SK-MEL-5 (cell line): ENCODE measurements at regions not wholly inside any gene's neighbourhood (a gene's known extent, or its start where the extent isn't known, plus 50 kb on each side); places are given as distances from the start of the nearest gene placed in this dataset.
"Not testable (repeated sequence)": the region's sequence is repeated elsewhere in the genome, so short reads cannot be mapped to it uniquely, and the experiment has no call there.

ENCODE experiments used
- DNase-seq: peaks from one replicate; pipeline ENCODE4 v3.0.0-alpha.2; 2016; ENCODE audit warnings: low read depth, low spot score
- in situ Hi-C: cut with HindIII; loops from 2 replicates; pipeline ENCODE4 v1.10.0; 2016; ENCODE audit warnings: low sequenced_read_pairs, high pct_unique_total_duplicates, low pct_unique_long_range_greater_than_20kb

DNA sequence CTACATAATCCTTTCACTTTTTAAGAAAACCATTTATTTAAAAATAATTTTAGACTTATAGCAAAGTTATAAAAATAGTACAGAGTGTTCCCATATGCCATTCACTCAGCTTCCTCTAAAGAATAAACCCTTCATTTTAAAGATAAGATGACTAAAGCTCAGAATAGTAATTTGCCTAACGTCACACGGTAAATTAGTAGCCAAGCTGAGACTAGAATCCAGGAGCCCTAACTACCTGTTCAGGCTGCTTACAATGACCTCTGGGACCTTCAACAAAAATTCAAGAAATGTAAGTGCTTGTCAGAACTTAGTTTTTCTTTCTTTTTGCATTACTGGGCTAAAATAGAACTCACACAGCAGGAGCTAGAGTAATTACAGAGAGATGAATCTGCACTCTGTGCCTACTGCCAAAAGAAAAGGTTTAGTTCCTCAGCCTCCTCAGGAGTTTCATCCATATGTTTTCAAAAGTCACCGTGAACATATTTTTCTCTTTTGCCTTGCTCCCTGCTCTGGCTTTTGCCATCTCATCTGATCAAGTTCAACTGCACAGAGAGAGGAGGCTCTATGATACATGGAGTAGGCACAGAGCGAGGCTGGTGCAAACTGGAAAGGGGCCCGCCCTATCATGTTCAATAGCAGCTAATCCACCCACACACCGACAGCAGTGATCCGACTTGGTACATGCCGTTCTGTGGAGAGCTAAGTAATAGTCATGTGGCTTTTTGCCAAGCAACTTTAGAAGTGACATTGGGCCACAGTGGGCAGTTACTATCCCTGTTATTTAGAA, 112.7 kb upstream of the SEC22B start:
- in situ Hi-C loops, DNase-seq: not testable (repeated sequence)

DNA sequence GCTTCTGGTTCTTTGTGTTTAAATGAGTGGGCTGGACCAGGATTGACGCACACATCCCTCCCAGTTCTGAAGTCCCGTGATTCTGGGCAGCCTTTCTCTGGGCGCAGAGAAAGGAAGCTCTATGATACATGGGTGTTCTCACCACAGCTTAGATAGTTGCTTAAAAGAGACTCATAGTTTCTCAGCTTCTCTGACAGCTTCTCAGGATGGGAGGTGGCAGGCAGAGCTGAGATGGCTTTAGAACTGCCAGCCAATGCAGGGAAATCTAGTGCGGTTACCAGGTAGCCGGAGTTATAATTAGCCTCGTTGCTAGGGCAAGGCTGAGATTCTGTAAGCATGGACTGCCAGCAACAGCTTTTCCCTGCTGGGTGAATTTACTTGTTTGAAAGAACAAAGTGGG, 111.8 kb upstream of the SEC22B start:
- DNase-seq, in situ Hi-C loops: not testable (repeated sequence)

DNA sequence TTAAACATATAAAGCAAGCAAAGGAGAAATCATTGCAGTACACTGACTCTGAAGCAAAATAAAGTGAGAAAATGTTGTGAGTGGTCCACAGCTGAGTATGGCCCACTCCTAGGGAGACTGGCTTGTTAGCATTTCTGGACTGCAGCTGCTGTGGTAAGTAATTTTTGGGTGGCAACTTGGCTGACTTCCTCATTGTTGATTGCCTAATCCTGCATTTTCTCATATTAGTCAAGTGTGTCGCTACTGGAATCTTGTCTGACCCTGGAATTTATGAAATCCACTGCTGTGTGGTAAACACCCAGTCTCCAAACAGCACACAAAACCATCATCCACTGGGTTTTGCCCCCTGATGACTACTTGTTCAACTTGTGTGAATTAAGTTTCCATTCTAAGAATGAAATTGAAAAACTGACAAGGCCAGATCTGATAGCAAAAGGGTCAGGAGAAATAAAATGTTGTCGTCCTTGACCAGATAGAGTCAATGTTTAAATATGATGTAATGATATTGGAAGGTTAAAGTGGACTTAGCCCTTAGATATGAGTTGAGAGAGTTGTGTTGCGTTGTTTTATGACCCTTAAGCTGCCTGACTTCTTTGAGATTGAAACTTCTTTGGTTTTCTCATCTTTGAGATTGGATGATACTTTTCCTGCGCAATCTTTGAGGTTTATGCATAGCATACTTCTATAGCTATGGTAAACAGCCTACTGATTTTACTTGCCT, 106.6 kb upstream of the SEC22B start:
- in situ Hi-C loops, DNase-seq: not testable (repeated sequence)

DNA sequence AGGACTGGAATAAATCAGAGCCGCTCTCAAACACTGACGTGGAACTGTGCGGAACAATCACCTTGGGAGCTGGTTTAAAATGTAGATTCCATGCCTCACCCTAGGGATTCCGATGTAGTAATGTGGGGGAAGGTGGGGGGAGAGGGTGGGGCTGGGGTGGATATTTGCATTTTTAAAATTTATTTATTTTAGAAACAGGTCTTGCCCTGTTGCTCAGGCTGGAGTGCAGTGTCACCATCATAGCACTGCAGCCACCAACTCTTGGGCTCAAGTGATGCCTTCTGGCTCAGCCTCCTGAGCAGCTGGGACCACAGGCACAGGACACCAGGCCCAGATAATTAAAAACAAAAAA, 101.9 kb upstream of the SEC22B start:
- DNase-seq = not testable (repeated sequence)

DNA sequence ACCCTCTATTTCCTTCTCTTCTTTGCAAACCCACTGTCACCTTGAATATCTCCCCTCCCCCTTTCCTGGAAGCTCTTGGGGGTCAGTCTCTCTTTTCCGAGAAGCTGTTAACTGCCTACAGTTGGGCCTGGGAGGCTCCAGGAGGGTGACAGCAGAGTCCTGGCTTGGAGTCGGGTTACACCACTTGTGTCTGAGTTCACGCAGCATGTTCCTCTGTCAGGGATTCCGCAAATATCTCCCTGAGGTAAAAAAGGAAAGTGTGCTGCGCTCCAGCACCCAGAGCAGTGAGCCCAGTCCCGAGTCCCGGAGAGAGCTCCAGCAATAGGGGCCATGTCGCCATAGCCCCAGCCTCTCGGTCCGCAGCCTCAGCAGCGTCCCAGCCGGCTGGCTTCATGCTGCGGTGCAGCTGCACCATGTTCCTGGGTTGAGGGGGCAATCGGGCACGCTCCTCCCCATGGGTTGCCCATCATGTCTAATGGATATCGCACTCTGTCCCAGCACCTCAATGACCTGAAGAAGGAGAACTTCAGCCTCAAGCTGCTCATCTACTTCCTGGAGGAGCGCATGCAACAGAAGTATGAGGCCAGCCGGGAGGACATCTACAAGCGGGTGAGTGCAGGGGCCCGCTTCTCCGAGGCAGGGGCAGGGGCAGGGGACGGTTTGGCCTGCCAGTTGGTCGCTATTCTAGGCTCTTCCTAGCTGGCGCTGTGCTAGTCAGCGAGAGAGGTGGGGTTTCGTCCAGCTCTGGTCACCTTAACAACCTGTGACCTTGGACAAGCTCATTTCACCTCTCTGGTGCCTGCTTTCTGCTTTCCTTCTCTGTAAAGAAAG, 101.3 kb upstream of the SEC22B start:
- DNase-seq, in situ Hi-C loops: not testable (repeated sequence)

More for the DNA sequence above, 101.9 kb upstream of the SEC22B start:
- in situ Hi-C loops = not testable (repeated sequence)

DNA sequence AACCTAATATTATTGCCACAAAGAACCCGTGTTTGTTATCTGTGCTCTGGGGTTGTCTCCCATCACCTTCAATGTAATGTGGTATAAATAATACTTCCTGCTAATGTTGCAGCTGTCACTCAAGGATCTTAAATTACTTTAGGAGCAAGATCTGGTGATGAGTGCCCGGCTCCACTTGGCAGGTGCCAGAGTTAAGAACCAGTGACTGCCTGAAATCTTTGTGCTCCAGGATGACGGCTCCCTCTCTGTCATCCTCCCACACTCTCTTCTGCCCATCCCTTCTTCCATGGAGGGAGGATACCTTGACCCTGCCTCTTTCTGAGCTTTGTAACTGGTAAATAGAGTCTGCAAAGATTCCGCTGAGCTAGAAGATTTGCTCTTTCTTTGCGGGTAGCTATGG, 100.4 kb upstream of the SEC22B start:
- in situ Hi-C loops, DNase-seq: not testable (repeated sequence)

DNA sequence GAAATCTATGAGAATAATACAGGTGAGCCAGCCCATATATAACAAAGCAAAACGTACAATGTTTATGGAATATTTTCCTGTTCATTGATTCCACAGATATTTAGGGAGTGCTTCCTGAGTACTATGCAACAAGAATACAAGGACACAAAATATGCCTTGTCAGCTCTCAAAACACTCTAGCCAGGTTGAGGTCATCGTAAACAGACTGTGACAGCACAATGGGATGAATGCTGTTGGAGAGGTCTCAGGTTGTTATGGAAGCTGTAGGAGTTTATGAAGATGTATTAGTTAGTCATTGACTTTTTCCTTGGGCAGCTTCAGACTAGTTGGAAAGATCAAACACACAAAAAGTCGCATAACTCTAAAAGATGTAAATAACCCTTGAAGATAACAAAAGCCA, 98.1 kb upstream of the SEC22B start:
- in situ Hi-C loops, DNase-seq: not testable (repeated sequence)

DNA sequence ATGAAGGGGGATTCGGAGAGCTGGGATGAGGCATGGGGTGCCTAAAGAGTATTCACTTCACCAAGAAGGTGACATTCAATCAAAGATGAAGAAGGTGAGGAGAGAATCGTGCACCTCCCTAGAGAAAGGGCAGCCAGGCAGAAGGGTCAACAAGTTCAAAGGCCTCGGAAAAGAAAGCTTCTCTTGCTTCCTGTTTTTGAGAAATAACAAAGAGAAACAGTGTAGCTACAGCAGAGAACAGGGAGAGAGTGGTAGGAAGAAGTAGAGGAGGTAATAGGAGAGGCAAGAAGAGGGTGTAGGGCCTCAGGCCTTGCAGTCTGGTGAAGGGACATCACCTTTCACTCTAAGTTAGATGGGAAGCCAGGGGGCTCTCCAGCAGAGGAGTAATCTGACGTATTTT, 97.0 kb upstream of the SEC22B start:
- in situ Hi-C loops, DNase-seq: not testable (repeated sequence)

DNA sequence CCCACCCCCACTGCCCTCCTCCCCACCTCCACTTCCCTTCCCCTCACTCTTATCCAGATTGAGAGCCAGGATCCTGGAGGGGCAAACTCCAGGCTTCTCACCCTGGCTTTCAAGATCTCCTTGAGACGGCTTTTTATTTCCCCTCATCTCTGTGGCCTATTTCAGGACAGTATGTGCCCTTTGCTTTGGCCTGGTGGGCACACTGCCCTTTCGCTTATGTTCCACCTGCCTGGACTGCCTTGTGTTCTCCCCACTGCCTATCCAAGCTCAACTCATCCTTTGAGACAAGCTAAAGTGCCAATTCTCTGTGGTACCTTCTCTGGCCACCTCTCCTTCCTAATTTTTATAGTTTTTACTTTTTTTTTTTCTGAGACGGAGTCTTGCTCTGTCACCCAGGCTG, 95.9 kb upstream of the SEC22B start:
- in situ Hi-C loops, DNase-seq: not testable (repeated sequence)

DNA sequence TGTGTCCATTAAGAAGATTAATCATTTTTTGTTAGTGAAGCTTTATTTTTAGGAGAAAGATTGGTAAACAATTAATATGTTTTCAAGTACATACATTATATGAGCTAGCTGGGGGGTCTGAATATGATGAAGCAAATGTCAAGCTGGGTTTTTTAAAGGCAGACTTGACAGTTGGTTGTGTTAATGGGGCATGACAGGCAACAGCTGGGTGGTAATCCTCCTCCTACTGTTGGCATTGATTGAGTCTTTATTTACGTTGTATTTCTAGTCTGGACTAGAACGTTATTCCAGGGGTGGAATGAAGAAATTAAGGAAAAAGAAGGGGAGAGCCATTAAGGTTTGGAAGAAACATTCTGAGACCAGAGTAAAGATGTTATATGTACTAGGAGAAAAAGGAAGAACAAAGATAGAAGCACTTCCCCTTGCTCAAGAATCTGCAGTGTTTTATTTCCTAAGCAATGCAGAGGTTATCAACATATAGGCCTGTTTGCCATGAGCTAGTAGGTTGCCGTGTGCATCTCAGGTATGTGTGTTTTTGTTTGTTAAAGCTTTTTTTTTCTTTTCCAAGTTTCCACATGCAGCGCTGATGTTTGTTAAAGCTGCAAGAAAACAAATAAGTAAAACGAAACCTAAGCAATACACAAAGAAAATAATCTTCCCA, 95.4 kb upstream of the SEC22B start:
- in situ Hi-C loops, DNase-seq: not testable (repeated sequence)

DNA sequence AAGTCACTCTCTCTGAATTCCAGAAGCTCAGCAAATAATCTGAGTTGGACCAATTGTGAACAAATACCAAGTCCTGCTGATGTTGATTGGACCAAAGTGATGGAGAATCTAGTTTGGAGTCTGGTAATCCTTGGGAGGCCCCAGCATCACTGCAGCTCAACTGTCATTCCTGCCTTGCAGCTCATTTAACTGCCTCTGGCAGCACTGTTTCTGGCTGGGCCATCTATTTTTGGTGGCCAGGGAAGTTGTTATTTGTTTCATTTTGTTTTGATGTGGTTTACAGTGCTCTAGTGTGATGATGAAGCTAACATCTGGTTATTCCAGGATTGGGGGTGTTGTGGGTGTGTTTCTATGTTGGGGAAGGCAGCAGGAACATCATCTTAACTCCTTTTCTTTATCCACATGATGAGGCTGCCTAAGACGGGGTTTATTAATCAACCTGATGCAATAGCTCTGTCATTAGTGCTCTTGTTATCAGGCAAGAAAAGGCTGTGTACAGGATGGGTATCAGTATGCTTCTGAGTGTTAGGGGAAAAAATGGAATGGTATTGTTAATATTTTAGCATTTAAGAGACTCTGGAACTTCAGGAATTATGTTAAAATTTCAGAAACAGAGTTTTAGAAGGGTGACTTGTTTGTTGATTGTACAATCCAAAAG, 91.7 kb upstream of the SEC22B start:
- DNase-seq, in situ Hi-C loops: not testable (repeated sequence)

DNA sequence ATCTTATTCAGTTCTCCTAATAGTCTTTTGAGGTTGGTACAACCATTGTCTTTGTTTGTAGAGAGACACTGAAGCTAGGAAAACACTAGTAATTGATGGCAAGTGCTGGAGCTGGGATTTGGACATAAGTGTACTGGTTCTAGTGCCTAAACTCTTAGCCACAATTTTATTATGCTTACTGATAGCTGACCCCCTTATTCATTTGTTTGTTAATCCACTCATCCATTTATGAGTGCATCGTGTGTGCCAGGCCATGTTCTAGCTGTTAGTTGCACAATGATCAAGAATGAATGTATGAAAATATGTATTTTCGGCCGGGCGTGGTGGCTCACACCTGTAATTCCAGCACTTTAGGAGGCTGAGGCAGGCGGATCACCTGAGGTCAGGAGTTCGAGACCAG, 88.2 kb upstream of the SEC22B start:
- DNase-seq, in situ Hi-C loops: not testable (repeated sequence)

DNA sequence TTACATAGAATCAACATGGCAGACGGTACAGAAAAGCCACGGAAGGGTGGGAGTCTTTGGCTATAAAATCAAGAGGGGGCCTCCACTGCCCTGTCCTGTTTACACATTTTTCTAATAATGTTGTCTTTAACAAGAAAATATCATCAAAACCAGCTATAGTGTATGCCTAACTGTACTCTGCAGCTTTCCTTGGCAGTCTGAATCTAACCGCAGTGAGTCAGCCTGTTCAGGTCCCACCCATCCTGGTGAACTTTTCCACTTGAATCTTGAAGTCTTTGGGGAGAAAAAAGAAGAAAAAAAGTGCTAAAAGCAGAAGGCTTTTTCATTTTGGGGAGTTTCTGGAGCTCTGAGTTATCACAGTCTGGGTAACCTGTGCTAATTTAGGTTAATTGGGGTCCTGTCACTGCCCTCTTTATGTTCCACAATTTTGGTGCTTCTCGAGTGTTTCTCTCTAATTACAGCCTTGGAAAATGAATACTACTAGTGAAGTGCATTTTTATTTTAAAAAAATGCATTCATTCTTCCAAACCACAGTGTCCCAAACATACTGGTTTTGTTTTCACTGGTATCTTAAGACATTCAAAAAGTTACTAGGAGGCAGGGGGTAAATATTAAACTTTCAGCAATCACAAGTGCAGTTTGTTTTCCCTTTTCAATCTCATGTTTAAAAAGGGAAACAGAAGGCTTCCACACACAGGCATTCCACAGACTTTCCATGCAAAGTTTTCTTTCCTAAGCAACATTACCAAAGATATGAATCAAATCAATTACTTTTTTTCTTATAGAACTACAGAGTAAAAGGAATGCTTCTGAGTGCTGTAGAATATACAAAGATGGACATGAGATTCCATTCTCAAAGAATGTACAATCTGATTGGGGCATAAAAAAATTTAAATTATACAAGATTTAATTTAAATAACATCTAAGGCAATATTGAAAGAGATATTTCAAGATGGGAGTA, 86.8 kb upstream of the SEC22B start:
- in situ Hi-C loops, DNase-seq: not testable (repeated sequence)

DNA sequence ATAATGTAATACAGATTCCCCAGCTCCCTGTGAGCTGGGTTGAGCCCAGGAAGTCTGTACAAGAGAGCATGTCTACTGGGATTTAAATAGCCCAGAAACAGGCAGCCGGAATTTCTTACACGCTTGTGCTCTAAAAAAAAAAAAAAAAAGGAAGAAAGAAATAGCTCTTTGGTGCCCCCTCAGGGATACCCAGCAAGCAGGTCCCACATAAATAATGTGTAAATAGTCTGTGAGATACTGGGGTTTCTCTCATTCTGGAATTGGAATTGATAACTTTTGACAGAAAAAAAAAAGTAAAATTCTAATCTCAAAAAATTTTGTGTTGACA, 81.4 kb upstream of the SEC22B start:
- in situ Hi-C loops, DNase-seq: not testable (repeated sequence)

DNA sequence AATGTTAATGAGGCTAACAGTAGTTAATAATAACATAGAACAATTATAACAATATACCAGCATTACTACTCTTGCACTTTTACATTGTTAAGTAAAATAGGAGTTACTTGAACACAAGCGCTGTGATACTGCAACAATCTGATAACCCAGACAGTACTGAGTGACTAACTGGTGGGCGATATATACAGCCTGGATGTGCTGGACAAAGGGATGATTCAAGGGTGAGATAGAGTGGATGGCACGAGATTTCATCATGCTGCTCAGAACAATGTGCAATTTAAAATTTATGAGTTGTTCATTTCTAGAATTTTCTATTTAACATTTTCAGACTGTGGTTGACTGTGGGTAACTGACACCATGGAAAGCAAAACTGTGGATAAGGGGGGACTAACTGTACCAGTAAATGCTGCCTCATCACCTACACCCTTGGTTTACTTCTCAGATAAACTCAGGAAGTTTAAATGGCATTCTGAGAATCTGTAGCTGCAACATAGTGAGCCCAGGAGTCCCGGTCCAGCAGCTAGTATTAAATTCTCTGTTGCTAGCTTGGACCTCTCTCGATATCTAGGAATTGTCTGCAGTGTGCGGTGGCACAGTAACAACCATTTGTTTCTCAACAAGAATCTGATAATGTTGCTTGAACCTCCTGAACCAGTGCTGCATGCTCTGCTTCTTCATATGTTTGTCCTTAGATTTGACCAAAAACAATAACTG, 80.9 kb upstream of the SEC22B start:
- in situ Hi-C loops, DNase-seq: not testable (repeated sequence)

DNA sequence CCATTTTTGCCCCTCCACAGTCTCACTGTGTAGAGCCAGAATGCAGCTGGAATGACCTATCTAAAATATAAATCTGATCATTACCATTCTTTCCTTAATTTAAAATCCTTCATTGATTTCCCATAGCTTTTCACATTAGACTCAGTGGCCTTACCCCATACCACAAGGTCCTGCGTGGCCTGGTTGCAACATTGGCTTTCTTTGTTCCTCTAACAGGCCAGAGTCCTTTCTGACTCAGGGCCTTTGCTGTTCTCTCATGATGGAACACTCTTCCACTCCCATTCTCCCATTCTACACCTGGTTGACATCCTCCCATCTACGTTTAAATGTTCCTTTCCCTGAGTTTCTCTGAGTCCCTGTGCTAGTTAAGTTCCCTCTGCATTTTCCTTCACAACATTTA, 74.4 kb upstream of the SEC22B start:
- in situ Hi-C loops, DNase-seq: not testable (repeated sequence)
